ENCODE measurements at regions not wholly inside any gene's neighbourhood (a gene's known extent, or its start where the extent isn't known, plus 50 kb on each side); places are given as distances from the start of the nearest gene placed in this dataset.

- TF ChIP-seq CTCF (IDR thresholded peaks at IDR 0.05; ENCODE audit: insufficient read depth, low read depth, low read length), result no peak
- TF ChIP-seq EZH2 (IDR thresholded peaks at IDR 0.05; ENCODE audit: insufficient read depth, low read length), result no peak
Observed at GRCh38 chr12:69007855-69008351, 74.9 kb upstream of the CPM start.
